ENCODE measurements at regions not wholly inside any gene's neighbourhood (a gene's known extent, or its start where the extent isn't known, plus 50 kb on each side); places are given as distances from the start of the nearest gene placed in this dataset.

DNA sequence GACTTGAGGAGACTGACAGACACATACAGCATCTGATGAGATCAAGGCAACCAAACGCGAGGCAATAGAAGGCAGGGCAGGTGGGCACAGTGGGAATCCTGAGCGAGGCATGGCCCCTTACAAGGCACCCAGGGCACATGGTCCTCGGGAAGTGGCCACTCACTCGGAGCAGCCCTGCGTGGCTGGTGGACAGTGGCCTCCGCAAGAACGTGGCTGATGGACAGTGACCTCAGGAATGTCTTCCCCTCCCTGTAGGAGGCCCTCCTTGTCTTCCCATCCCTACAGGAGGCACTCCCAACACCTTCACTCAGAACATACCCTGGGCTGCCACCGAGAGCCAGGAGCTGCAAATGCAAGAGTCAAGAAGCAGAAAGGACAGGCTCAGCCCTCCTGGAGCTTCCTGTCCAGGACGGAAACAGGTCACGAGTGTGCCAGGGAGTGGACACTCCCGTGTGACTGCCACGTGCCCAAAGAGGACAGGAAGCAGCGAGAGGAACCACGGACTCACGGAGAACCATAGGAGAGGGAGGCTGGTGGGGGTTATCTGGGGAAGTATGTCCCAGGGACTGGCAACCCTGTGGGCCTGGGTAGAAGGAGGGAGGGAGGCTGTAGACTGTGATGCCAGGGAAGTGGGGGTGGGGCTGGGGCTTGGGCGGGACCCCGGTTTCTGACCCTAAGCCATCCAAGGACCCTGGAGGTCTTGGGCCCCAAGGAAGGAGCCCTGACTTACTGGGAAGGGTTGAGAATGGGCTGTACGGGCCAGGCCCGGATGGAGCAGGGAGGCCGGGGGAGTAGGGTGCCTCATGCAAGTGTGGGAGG lies 321.9 kb upstream of the IRX4 start:
- WGBS (ENCODE audit: insufficient coverage): 86% methylated on average over 19 of the region's 21 CpGs
- Histone ChIP-seq H3K27ac (ENCODE audit: insufficient read depth in 1 of 2, low read depth in 1 of 2, low read length in 2 of 2, poor library complexity in 1 of 2, severe bottlenecking in 2 of 2) (no peak overlapping the region), H3K27me3 (replicated peaks in 2 of 5; ENCODE audit: control insufficient read depth in 4 of 5, insufficient read depth in 5 of 5, low read length in 4 of 5) (peaks cover 0 to 22% (median 3%) of the 10 kb centered on the region in 5 experiments), H3K4me3 (ENCODE audit: control insufficient read depth in 1 of 7, extremely low read depth in 1 of 7, insufficient read depth in 4 of 7, low read depth in 2 of 7, low read length in 6 of 7) (no peak overlapping the region), H3K4me1 (ENCODE audit: control extremely low read depth in 1 of 4, control insufficient read depth in 4 of 4, insufficient read depth in 4 of 4, low read length in 3 of 4) (no peaks in the 10 kb centered on the region), H3K36me3 (ENCODE audit: control insufficient read depth in 4 of 4, insufficient read depth in 4 of 4, low read length in 3 of 4) (no peaks in the 10 kb centered on the region), H3K9me3 (ENCODE audit: control extremely low read depth in 1 of 5, control insufficient read depth in 4 of 5, insufficient read depth in 2 of 5, low read depth in 1 of 5, low read length in 4 of 5) (peaks cover 0 to 1% (median 0%) of the 10 kb centered on the region in 5 experiments)
- ChIA-PET POLR2A (no interaction called here), CTCF (no interaction called here)
- DNase-seq: no peak

- ChIA-PET POLR2A (no interaction called here), CTCF (no interaction called here)
- no peak overlapping the region for H3K27ac ChIP-seq (ENCODE audit: insufficient read depth in 1 of 2, low read depth in 1 of 2, low read length in 2 of 2, poor library complexity in 1 of 2, severe bottlenecking in 2 of 2)
- no peak overlapping the region for H3K4me3 ChIP-seq (ENCODE audit: control insufficient read depth in 1 of 7, extremely low read depth in 1 of 7, insufficient read depth in 4 of 7, low read depth in 2 of 7, low read length in 6 of 7)
- WGBS (ENCODE audit: insufficient coverage): 66% methylated on average over 3 of the region's 3 CpGs
- peaks cover 0 to 1% (median 0%) of the 10 kb centered on the region in 5 experiments for H3K9me3 ChIP-seq (ENCODE audit: control extremely low read depth in 1 of 5, control insufficient read depth in 4 of 5, insufficient read depth in 2 of 5, low read depth in 1 of 5, low read length in 4 of 5)
- DNase-seq: no peak
- peaks cover 0 to 22% (median 3%) of the 10 kb centered on the region in 5 experiments for H3K27me3 ChIP-seq (replicated peaks in 2 of 5; ENCODE audit: control insufficient read depth in 4 of 5, insufficient read depth in 5 of 5, low read length in 4 of 5)
- H3K36me3 ChIP-seq (ENCODE audit: control insufficient read depth in 4 of 4, insufficient read depth in 4 of 4, low read length in 3 of 4): no peaks in the 10 kb centered on the region
- H3K4me1 ChIP-seq (ENCODE audit: control extremely low read depth in 1 of 4, control insufficient read depth in 4 of 4, insufficient read depth in 4 of 4, low read length in 3 of 4): no peaks in the 10 kb centered on the region
Measured at GRCh38 chr5:2203774-2204173, 321.0 kb upstream of the IRX4 start.

DNA sequence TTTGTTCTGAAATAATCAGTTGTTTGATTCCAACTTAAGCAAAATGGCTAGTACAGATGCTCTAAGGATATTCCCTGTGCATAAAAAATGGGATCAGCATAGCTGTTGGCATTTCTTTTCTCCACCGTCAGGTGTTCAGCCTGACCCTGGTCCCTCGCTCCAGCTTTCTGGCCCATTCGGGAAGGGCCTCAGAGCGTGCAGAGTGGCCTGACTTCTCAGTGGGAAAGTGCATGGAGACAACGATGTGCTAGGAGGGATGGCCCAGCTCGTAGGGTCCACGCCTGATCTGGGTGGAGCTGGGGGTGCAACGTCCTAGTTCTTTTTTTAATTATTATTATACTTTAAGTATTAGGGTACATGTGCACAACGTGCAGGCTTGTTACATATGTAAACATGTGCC lies 319.1 kb upstream of the IRX4 start:
- POLR2A ChIA-PET: no interaction called here
- no peaks in the 10 kb centered on the region for H3K36me3 ChIP-seq (ENCODE audit: control insufficient read depth in 4 of 4, insufficient read depth in 4 of 4, low read length in 3 of 4)
- H3K9me3 ChIP-seq (ENCODE audit: control extremely low read depth in 1 of 5, control insufficient read depth in 4 of 5, insufficient read depth in 2 of 5, low read depth in 1 of 5, low read length in 4 of 5): peaks cover 0 to 1% (median 0%) of the 10 kb centered on the region in 5 experiments
- 100% methylated on average over 2 of the region's 9 CpGs for WGBS (ENCODE audit: insufficient coverage)
- H3K27ac ChIP-seq (ENCODE audit: insufficient read depth in 1 of 2, low read depth in 1 of 2, low read length in 2 of 2, poor library complexity in 1 of 2, severe bottlenecking in 2 of 2): no peak overlapping the region
- CTCF ChIA-PET: no interaction called here
- H3K4me1 ChIP-seq (ENCODE audit: control extremely low read depth in 1 of 4, control insufficient read depth in 4 of 4, insufficient read depth in 4 of 4, low read length in 3 of 4): no peaks in the 10 kb centered on the region
- no peak for DNase-seq
- H3K4me3 ChIP-seq (ENCODE audit: control insufficient read depth in 1 of 7, extremely low read depth in 1 of 7, insufficient read depth in 4 of 7, low read depth in 2 of 7, low read length in 6 of 7): no peak overlapping the region
- peaks cover 0 to 8% (median 0%) of the 10 kb centered on the region in 5 experiments for H3K27me3 ChIP-seq (replicated peaks in 2 of 5; ENCODE audit: control insufficient read depth in 4 of 5, insufficient read depth in 5 of 5, low read length in 4 of 5)

DNA sequence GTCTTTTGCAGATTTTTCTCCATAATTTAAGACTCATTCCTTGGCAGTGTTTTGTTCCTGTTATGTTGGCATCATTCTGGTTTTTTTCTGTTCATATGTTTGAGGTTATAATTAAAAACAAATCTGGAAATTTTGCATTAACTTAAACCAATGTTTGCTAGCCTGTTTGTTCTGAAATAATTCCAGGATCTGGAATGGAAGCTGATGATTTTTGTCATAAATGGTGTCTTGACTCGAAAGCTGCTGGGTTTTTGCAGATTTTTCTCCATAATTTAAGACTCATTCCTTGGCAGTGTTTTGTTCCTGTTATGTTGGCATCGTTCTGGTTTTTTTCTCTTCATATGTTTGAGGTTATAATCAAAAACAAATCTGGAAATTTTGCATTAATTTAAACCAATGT lies 318.7 kb upstream of the IRX4 start:
- H3K27me3 ChIP-seq (replicated peaks in 2 of 5; ENCODE audit: control insufficient read depth in 4 of 5, insufficient read depth in 5 of 5, low read length in 4 of 5): peaks cover 0 to 7% (median 0%) of the 10 kb centered on the region in 5 experiments
- CTCF ChIA-PET: no interaction called here

DNA sequence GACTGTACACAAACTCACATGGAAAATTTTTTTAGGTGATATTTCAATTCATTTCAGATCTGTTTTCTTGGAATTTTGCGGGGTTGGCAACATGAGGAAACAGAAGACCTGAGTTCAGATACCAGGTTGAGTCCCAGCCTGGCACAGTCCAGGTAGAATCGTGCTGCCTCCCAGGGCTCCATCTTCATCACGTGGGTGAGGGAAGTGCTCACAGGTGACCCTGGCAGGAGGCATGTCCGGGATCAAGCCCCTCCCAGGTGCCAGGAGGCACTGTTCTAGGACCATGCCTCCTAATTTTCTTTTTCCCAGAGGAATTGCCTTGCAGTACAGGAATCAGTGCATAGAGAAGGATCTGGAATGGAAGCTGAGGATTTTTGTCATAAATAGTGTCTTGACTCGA lies 318.3 kb upstream of the IRX4 start:
- ChIA-PET CTCF (no interaction called here), POLR2A (no interaction called here)
- Histone ChIP-seq H3K9me3 (ENCODE audit: control extremely low read depth in 1 of 5, control insufficient read depth in 4 of 5, insufficient read depth in 2 of 5, low read depth in 1 of 5, low read length in 4 of 5) (peaks cover 0 to 1% (median 0%) of the 10 kb centered on the region in 5 experiments), H3K27me3 (replicated peaks in 2 of 5; ENCODE audit: control insufficient read depth in 4 of 5, insufficient read depth in 5 of 5, low read length in 4 of 5) (peaks cover 0 to 7% (median 0%) of the 10 kb centered on the region in 5 experiments), H3K27ac (ENCODE audit: insufficient read depth in 1 of 2, low read depth in 1 of 2, low read length in 2 of 2, poor library complexity in 1 of 2, severe bottlenecking in 2 of 2) (no peak overlapping the region), H3K4me3 (ENCODE audit: control insufficient read depth in 1 of 7, extremely low read depth in 1 of 7, insufficient read depth in 4 of 7, low read depth in 2 of 7, low read length in 6 of 7) (no peak overlapping the region), H3K36me3 (ENCODE audit: control insufficient read depth in 4 of 4, insufficient read depth in 4 of 4, low read length in 3 of 4) (no peaks in the 10 kb centered on the region), H3K4me1 (ENCODE audit: control extremely low read depth in 1 of 4, control insufficient read depth in 4 of 4, insufficient read depth in 4 of 4, low read length in 3 of 4) (no peaks in the 10 kb centered on the region)
- WGBS (ENCODE audit: insufficient coverage): 100% methylated on average over 4 of the region's 5 CpGs
- DNase-seq: no peak

More for the DNA sequence above, 318.7 kb upstream of the IRX4 start:
- WGBS (ENCODE audit: insufficient coverage): no CpG with 5 or more reads among the region's 2 CpGs
- no peak overlapping the region for H3K4me3 ChIP-seq (ENCODE audit: control insufficient read depth in 1 of 7, extremely low read depth in 1 of 7, insufficient read depth in 4 of 7, low read depth in 2 of 7, low read length in 6 of 7)
- DNase-seq: no peak
- H3K27ac ChIP-seq (ENCODE audit: insufficient read depth in 1 of 2, low read depth in 1 of 2, low read length in 2 of 2, poor library complexity in 1 of 2, severe bottlenecking in 2 of 2): no peak overlapping the region
- no peaks in the 10 kb centered on the region for H3K4me1 ChIP-seq (ENCODE audit: control extremely low read depth in 1 of 4, control insufficient read depth in 4 of 4, insufficient read depth in 4 of 4, low read length in 3 of 4)
- no peaks in the 10 kb centered on the region for H3K36me3 ChIP-seq (ENCODE audit: control insufficient read depth in 4 of 4, insufficient read depth in 4 of 4, low read length in 3 of 4)
- H3K9me3 ChIP-seq (ENCODE audit: control extremely low read depth in 1 of 5, control insufficient read depth in 4 of 5, insufficient read depth in 2 of 5, low read depth in 1 of 5, low read length in 4 of 5): peaks cover 0 to 1% (median 0%) of the 10 kb centered on the region in 5 experiments
- POLR2A ChIA-PET: no interaction called here

- POLR2A ChIA-PET: no interaction called here
- DNase-seq: no peak
- WGBS (ENCODE audit: insufficient coverage): 85% methylated on average over 13 of the region's 15 CpGs
Measured at GRCh38 chr5:2200261-2200950, 317.7 kb upstream of the IRX4 start.

DNA sequence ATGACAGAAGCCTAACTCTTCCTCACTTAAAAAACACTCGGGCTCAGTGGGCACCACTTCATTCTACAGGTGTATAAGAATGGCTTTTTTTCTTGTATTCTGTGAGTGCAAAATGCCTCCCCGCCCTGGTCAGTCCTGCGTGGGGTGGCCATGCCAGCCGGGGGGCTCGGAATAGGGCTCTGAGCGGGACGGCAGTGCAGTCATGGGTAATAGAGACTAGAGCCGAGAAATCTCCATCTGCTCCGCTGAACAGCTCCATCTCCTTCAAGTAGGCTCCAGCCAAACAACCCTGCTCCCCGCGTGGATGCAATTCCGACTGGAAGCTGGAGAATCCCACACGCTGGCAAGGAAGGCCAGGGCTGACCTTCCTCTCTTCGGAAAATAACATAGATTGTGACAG lies 317.0 kb upstream of the IRX4 start:
- Histone ChIP-seq H3K36me3 (ENCODE audit: control insufficient read depth in 4 of 4, insufficient read depth in 4 of 4, low read length in 3 of 4) (no peaks in the 10 kb centered on the region), H3K27ac (ENCODE audit: insufficient read depth in 1 of 2, low read depth in 1 of 2, low read length in 2 of 2, poor library complexity in 1 of 2, severe bottlenecking in 2 of 2) (no peak overlapping the region), H3K9me3 (ENCODE audit: control extremely low read depth in 1 of 5, control insufficient read depth in 4 of 5, insufficient read depth in 2 of 5, low read depth in 1 of 5, low read length in 4 of 5) (peaks cover 0 to 2% (median 0%) of the 10 kb centered on the region in 5 experiments), H3K4me1 (ENCODE audit: control extremely low read depth in 1 of 4, control insufficient read depth in 4 of 4, insufficient read depth in 4 of 4, low read length in 3 of 4) (no peaks in the 10 kb centered on the region), H3K4me3 (ENCODE audit: control insufficient read depth in 1 of 7, extremely low read depth in 1 of 7, insufficient read depth in 4 of 7, low read depth in 2 of 7, low read length in 6 of 7) (no peak overlapping the region), H3K27me3 (replicated peaks in 2 of 5; ENCODE audit: control insufficient read depth in 4 of 5, insufficient read depth in 5 of 5, low read length in 4 of 5) (peaks cover 0 to 7% (median 0%) of the 10 kb centered on the region in 5 experiments)
- no peak for DNase-seq
- ChIA-PET POLR2A (no interaction called here), CTCF (no interaction called here)
- WGBS (ENCODE audit: insufficient coverage): 93% methylated on average over 11 of the region's 14 CpGs

More at GRCh38 chr5:2200261-2200950, 317.7 kb upstream of the IRX4 start:
- Histone ChIP-seq H3K9me3 (ENCODE audit: control extremely low read depth in 1 of 5, control insufficient read depth in 4 of 5, insufficient read depth in 2 of 5, low read depth in 1 of 5, low read length in 4 of 5) (peaks cover 0 to 1% (median 0%) of the 10 kb centered on the region in 5 experiments), H3K36me3 (ENCODE audit: control insufficient read depth in 4 of 4, insufficient read depth in 4 of 4, low read length in 3 of 4) (no peaks in the 10 kb centered on the region), H3K4me3 (ENCODE audit: control insufficient read depth in 1 of 7, extremely low read depth in 1 of 7, insufficient read depth in 4 of 7, low read depth in 2 of 7, low read length in 6 of 7) (no peak overlapping the region), H3K27ac (ENCODE audit: insufficient read depth in 1 of 2, low read depth in 1 of 2, low read length in 2 of 2, poor library complexity in 1 of 2, severe bottlenecking in 2 of 2) (no peak overlapping the region), H3K27me3 (replicated peaks in 2 of 5; ENCODE audit: control insufficient read depth in 4 of 5, insufficient read depth in 5 of 5, low read length in 4 of 5) (peaks cover 0 to 7% (median 0%) of the 10 kb centered on the region in 5 experiments), H3K4me1 (ENCODE audit: control extremely low read depth in 1 of 4, control insufficient read depth in 4 of 4, insufficient read depth in 4 of 4, low read length in 3 of 4) (no peaks in the 10 kb centered on the region)
- CTCF ChIA-PET: no interaction called here
